ENCODE measurements at regions not wholly inside any gene's neighbourhood (a gene's known extent, or its start where the extent isn't known, plus 50 kb on each side); places are given as distances from the start of the nearest gene placed in this dataset.
"Not testable (repeated sequence)": the region's sequence is repeated elsewhere in the genome, so short reads cannot be mapped to it uniquely, and the experiment has no call there.

- no peak for DNase-seq (ENCODE audit: low read depth in 2 of 2)
Measured at GRCh38 chr3:70501561-70501960, 189.1 kb upstream of the MDFIC2 start.

- DNase-seq (ENCODE audit: low read depth in 2 of 2) = no peak
Measured at GRCh38 chr3:70488816-70489215, 176.4 kb upstream of the MDFIC2 start.

GRCh38 chr3:70488131-70488530 is 175.7 kb upstream of the MDFIC2 start:
- no peak for DNase-seq (ENCODE audit: low read depth in 2 of 2)

GRCh38 chr3:70486414-70487017 is 174.1 kb upstream of the MDFIC2 start:
- no peak for DNase-seq (ENCODE audit: low read depth in 2 of 2)

- no peak for DNase-seq (ENCODE audit: low read depth in 2 of 2)
Measured at GRCh38 chr3:70476174-70476573, 163.7 kb upstream of the MDFIC2 start.

GRCh38 chr3:70471464-70472342 is 159.3 kb upstream of the MDFIC2 start:
- no peak for DNase-seq (ENCODE audit: low read depth in 2 of 2)

GRCh38 chr3:70466096-70466495 is 153.7 kb upstream of the MDFIC2 start:
- no peak for DNase-seq (ENCODE audit: low read depth in 2 of 2)

GRCh38 chr3:70464876-70465275 is 152.4 kb upstream of the MDFIC2 start:
- DNase-seq (ENCODE audit: low read depth in 2 of 2) = no peak

- no peak for DNase-seq (ENCODE audit: low read depth in 2 of 2)
Measured at GRCh38 chr3:70464465-70464864, 152.0 kb upstream of the MDFIC2 start.

- not testable (repeated sequence) for DNase-seq (ENCODE audit: low read depth in 2 of 2)
Measured at GRCh38 chr3:70450220-70450619, 137.8 kb upstream of the MDFIC2 start.

GRCh38 chr3:70435422-70435821 is 123.0 kb upstream of the MDFIC2 start:
- DNase-seq (ENCODE audit: low read depth in 2 of 2) = not testable (repeated sequence)

- no peak for DNase-seq (ENCODE audit: low read depth in 2 of 2)
Measured at GRCh38 chr3:70433091-70433490, 120.7 kb upstream of the MDFIC2 start.

- no peak for DNase-seq (ENCODE audit: low read depth in 2 of 2)
Measured at GRCh38 chr3:70431911-70432310, 119.5 kb upstream of the MDFIC2 start.

GRCh38 chr3:70426071-70426470 is 113.6 kb upstream of the MDFIC2 start:
- no peak for DNase-seq (ENCODE audit: low read depth in 2 of 2)

GRCh38 chr3:70421506-70421905 is 109.1 kb upstream of the MDFIC2 start:
- no peak for DNase-seq (ENCODE audit: low read depth in 2 of 2)

GRCh38 chr3:70409018-70409417 is 96.6 kb upstream of the MDFIC2 start:
- no peak for DNase-seq (ENCODE audit: low read depth in 2 of 2)

- no peak for DNase-seq (ENCODE audit: low read depth in 2 of 2)
Measured at GRCh38 chr3:70400194-70400593, 87.8 kb upstream of the MDFIC2 start.

GRCh38 chr3:70393881-70394612 is 81.6 kb upstream of the MDFIC2 start:
- no peak for DNase-seq (ENCODE audit: low read depth in 2 of 2)

GRCh38 chr3:70392227-70392626 is 79.8 kb upstream of the MDFIC2 start:
- no peak for DNase-seq (ENCODE audit: low read depth in 2 of 2)

GRCh38 chr3:70387889-70388288 is 75.5 kb upstream of the MDFIC2 start:
- no peak for DNase-seq (ENCODE audit: low read depth in 2 of 2)

- DNase-seq (ENCODE audit: low read depth in 2 of 2) = no peak
Measured at GRCh38 chr3:70386846-70387245, 74.4 kb upstream of the MDFIC2 start.

- DNase-seq (ENCODE audit: low read depth in 2 of 2) = no peak
Measured at GRCh38 chr3:70386043-70386442, 73.6 kb upstream of the MDFIC2 start.
